ENCODE measurements at regions not wholly inside any gene's neighbourhood (a gene's known extent, or its start where the extent isn't known, plus 50 kb on each side); places are given as distances from the start of the nearest gene placed in this dataset.
A peak's percentile ranks its signal among the peaks of the same experiment; 100 is the strongest.

DNA sequence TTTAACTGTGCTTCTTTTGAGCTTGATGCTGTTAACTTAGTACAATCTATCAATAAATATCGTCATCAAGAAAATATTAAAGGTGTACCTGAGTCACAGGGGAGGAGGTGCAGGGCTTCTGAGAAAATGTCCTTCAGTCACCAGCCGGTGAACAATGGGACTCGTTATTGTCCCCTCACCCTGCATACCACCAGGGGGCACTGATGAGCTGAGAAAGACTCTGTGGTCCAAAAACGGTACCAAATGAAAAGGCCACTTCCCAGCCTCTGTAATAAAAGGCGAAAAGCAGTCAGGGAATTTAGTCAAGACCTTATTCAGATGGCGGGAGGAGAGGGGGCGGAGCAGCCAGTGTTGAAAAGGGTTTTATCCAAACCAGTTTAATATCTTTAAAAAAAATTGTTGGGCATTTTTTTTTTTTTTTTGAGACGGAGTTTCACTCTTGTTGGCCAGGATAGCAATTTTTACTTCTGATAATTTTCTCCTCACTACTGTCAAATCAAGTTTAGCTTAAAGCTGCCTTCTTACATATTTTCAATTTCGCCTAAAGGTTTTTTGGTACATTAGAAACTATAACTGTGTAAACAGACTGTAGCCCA is 271.9 kb upstream of the ADAMTS16 start:
- no peak overlapping the region for H3K4me2 ChIP-seq

GRCh38 chr5:4873652-4874051 is 266.5 kb upstream of the ADAMTS16 start:
- H3K27ac ChIP-seq = no peak overlapping the region
- no peak overlapping the region for H3K4me3 ChIP-seq (IDR thresholded peaks at IDR 0.05; ENCODE audit: insufficient read depth, low read depth, low read length)
- no peaks in the 10 kb centered on the region for H3K36me3 ChIP-seq (ENCODE audit: insufficient read depth)
- no peaks in the 10 kb centered on the region for H3K4me1 ChIP-seq (ENCODE audit: low read depth, poor library complexity, severe bottlenecking)
- no peaks in the 10 kb centered on the region for H3K79me2 ChIP-seq (ENCODE audit: insufficient read depth, low read depth)
- H4K20me1 ChIP-seq (ENCODE audit: insufficient read depth) = no peaks in the 10 kb centered on the region
- H2AFZ ChIP-seq (ENCODE audit: low read depth) = no peak overlapping the region
- no peaks in the 10 kb centered on the region for H3K27me3 ChIP-seq (ENCODE audit: insufficient read depth, low read depth)
- no peak overlapping the region for H3K9ac ChIP-seq
- H3K4me2 ChIP-seq = no peak overlapping the region
- TF ChIP-seq, protein P1, sequence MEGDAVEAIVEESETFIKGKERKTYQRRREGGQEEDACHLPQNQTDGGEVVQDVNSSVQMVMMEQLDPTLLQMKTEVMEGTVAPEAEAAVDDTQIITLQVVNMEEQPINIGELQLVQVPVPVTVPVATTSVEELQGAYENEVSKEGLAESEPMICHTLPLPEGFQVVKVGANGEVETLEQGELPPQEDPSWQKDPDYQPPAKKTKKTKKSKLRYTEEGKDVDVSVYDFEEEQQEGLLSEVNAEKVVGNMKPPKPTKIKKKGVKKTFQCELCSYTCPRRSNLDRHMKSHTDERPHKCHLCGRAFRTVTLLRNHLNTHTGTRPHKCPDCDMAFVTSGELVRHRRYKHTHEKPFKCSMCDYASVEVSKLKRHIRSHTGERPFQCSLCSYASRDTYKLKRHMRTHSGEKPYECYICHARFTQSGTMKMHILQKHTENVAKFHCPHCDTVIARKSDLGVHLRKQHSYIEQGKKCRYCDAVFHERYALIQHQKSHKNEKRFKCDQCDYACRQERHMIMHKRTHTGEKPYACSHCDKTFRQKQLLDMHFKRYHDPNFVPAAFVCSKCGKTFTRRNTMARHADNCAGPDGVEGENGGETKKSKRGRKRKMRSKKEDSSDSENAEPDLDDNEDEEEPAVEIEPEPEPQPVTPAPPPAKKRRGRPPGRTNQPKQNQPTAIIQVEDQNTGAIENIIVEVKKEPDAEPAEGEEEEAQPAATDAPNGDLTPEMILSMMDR (conservative IDR thresholded peaks at IDR 0.05; ENCODE audit: low read depth, low read length) = no peak

More for the DNA sequence above, 271.9 kb upstream of the ADAMTS16 start:
- Histone ChIP-seq H3K9ac (no peak overlapping the region), H3K4me3 (IDR thresholded peaks at IDR 0.05; ENCODE audit: insufficient read depth, low read depth, low read length) (no peak overlapping the region), H4K20me1 (ENCODE audit: insufficient read depth) (no peaks in the 10 kb centered on the region), H3K4me1 (ENCODE audit: low read depth, poor library complexity, severe bottlenecking) (no peaks in the 10 kb centered on the region), H3K79me2 (ENCODE audit: insufficient read depth, low read depth) (no peaks in the 10 kb centered on the region), H2AFZ (ENCODE audit: low read depth) (no peak overlapping the region), H3K27ac (no peak overlapping the region), H3K27me3 (ENCODE audit: insufficient read depth, low read depth) (no peaks in the 10 kb centered on the region), H3K36me3 (ENCODE audit: insufficient read depth) (no peaks in the 10 kb centered on the region)
- TF ChIP-seq, protein P1 (conservative IDR thresholded peaks at IDR 0.05; ENCODE audit: low read depth, low read length) = peak; percentile 95

DNA sequence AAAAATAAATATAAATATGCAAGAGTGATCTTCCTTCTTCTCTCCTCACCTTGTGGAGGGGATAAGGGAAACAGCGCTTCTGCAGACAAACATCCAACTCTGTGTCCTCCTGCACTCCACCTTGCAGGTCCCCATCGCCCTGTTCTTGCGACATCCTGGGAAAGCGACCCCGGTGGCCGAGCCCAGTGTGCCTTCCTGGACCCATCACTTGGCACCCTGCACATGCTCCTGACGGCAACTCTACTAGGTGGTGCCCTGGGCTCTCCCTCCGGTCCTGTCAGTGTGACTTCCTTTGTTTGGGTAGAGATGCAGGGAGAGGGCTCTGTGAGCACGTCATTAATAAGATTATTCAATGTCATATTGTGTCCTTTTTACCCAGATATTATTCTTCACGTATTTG is 266.0 kb upstream of the ADAMTS16 start:
- no peaks in the 10 kb centered on the region for H3K27me3 ChIP-seq (ENCODE audit: insufficient read depth, low read depth)
- no peak overlapping the region for H3K9ac ChIP-seq
- H3K36me3 ChIP-seq (ENCODE audit: insufficient read depth) = no peaks in the 10 kb centered on the region
- H3K4me1 ChIP-seq (ENCODE audit: low read depth, poor library complexity, severe bottlenecking) = no peaks in the 10 kb centered on the region
- no peak overlapping the region for H3K4me2 ChIP-seq
- H4K20me1 ChIP-seq (ENCODE audit: insufficient read depth) = no peaks in the 10 kb centered on the region
- no peak overlapping the region for H3K4me3 ChIP-seq (IDR thresholded peaks at IDR 0.05; ENCODE audit: insufficient read depth, low read depth, low read length)
- TF ChIP-seq, protein P1 (conservative IDR thresholded peaks at IDR 0.05; ENCODE audit: low read depth, low read length) = no peak
- no peak overlapping the region for H3K27ac ChIP-seq
- H2AFZ ChIP-seq (ENCODE audit: low read depth) = no peak overlapping the region
- H3K79me2 ChIP-seq (ENCODE audit: insufficient read depth, low read depth) = no peaks in the 10 kb centered on the region

DNA sequence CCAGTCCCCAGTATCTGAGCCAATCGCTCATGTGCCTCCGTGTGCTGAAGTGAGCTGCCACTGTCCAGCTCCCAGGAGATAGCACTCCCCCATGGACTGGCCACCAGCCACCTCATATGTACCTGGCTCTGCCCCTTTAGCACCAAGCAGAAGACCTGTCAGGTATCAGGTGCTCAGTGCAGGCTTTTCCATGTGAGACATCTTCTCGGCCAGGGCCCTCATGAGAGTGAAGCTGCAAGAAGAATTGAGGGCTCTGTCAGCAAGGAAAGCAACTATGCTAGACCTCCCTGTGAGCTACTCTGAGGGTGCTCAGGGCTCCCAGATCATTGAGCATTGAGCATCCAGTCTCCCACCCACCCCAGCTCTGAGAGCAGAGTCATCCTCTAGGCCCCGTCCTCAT is 264.2 kb upstream of the ADAMTS16 start:
- no peaks in the 10 kb centered on the region for H3K27me3 ChIP-seq (ENCODE audit: insufficient read depth, low read depth)
- H3K4me2 ChIP-seq = no peak overlapping the region
- no peaks in the 10 kb centered on the region for H3K79me2 ChIP-seq (ENCODE audit: insufficient read depth, low read depth)
- H4K20me1 ChIP-seq (ENCODE audit: insufficient read depth) = no peaks in the 10 kb centered on the region
- no peak overlapping the region for H3K9ac ChIP-seq
- H2AFZ ChIP-seq (ENCODE audit: low read depth) = no peak overlapping the region
- H3K4me1 ChIP-seq (ENCODE audit: low read depth, poor library complexity, severe bottlenecking) = no peaks in the 10 kb centered on the region
- H3K36me3 ChIP-seq (ENCODE audit: insufficient read depth) = no peaks in the 10 kb centered on the region
- H3K4me3 ChIP-seq (IDR thresholded peaks at IDR 0.05; ENCODE audit: insufficient read depth, low read depth, low read length) = no peak overlapping the region
- H3K27ac ChIP-seq = no peak overlapping the region
- TF ChIP-seq, protein P1 (conservative IDR thresholded peaks at IDR 0.05; ENCODE audit: low read depth, low read length) = no peak
